Psoas muscle (tissue), 7 donors: ENCODE measurements at regions not wholly inside any gene's neighbourhood (a gene's known extent, or its start where the extent isn't known, plus 50 kb on each side); places are given as distances from the start of the nearest gene placed in this dataset.

Experiments used
- ATAC-seq, 4 donors: fragments of 200-7000 bp; cut with Tn5 transposase; one replicate each; pipeline ENCODE4 v1.9.1; 2020; ENCODE audit warnings: moderate library complexity in 3 of 4, mild to moderate bottlenecking in 2 of 4
- DNase-seq, 2 donors: peaks; one replicate each; pipeline ENCODE4 v3.0.0-alpha.2; 2020
- H3K27ac ChIP-seq: fragments of 200-600 bp; one replicate; pipeline ENCODE4 v1.8.0; 2022
- H3K27me3 ChIP-seq, 3 donors: fragments of 200-600 bp in 1 of 3; one replicate each; pipeline versions ENCODE4 v1.6.1 to v1.8.0; 2013 to 2022; ENCODE audit warnings: low read length in 2 of 3, mild to moderate bottlenecking in 2 of 3, moderate library complexity in 1 of 3; ENCODE audit not compliant: insufficient read depth in 3 of 3
- H3K36me3 ChIP-seq, 2 donors: fragments of 200-600 bp in 1 of 2; one replicate each; pipeline versions ENCODE4 v1.6.1 to v1.8.0; 2013 to 2022; ENCODE audit warnings: low read depth in 1 of 2, mild to moderate bottlenecking in 1 of 2, moderate library complexity in 1 of 2; ENCODE audit not compliant: insufficient read depth in 1 of 2
- H3K4me1 ChIP-seq: fragments of 200-600 bp; one replicate; pipeline ENCODE4 v1.8.0; 2022
- H3K4me3 ChIP-seq: fragments of 200-600 bp; one replicate; pipeline ENCODE4 v1.8.0; 2022; ENCODE audit warnings: mild to moderate bottlenecking
- H3K9me3 ChIP-seq: fragments of 200-600 bp; one replicate; pipeline ENCODE4 v1.8.0; 2022
- WGBS, 3 donors: extraction: QIAGEN DNeasy Blood & Tissue Kit; methylation state at CpG; one replicate each; pipeline versions ENCODE4 v1.1.6 to v1.1.7; 2013; 5-methylcytosine and 5-hydroxymethylcytosine counted together
- intact Hi-C, 2 donors: fragments of 100-400 bp; cut with DNase I; formaldehyde crosslinking; loops; one replicate each; pipeline versions ENCODE4 v1.11.0 to v1.14.2; 2022
- TF ChIP-seq, protein P1 (sequence below): fragments of 200-600 bp; IDR thresholded peaks from one replicate; pipeline ENCODE4 v1.8.0; 2022; ENCODE audit warnings: antibody characterized with exemption
- donor health status: healthy with polysubstance abuse.
- donor health status: DM: no; HTN: no; CAD: no; lungs with moderate emphysema.
- donor health status: Bipolar disorder and iron deficiency.
- donor health status: healthy.
- donor health status: DM: yes; HTN: yes; CAD: no.
- donor health status: DM: no; HTN: no; CAD: no.
- donor health status: DM: yes; HTN: yes; CAD: no.

DNA sequence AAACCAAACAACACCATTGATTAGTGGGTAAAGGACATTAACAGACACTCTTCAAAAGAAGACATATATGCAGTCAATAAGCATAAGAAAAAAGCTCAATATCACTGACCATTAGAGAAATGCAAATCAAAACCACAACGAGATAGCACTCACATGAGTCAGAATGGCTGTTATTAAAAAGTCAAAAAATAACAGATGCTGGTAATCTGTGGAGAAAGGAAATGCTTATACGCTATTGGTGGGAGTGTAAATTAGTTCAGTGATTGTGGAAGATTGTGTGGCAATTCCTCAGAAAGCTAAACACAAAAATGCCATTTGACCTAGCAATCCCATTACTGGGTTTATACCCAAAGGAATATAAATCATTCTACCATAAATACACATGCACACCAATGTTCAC lies 182.6 kb downstream of the TRPC6 start:
- H3K4me3 ChIP-seq, result no peak overlapping the region
- 74 to 84% (median 82%) methylated on average over 2 of the region's 2 CpGs for WGBS, 3 donors
- TF ChIP-seq, protein P1, sequence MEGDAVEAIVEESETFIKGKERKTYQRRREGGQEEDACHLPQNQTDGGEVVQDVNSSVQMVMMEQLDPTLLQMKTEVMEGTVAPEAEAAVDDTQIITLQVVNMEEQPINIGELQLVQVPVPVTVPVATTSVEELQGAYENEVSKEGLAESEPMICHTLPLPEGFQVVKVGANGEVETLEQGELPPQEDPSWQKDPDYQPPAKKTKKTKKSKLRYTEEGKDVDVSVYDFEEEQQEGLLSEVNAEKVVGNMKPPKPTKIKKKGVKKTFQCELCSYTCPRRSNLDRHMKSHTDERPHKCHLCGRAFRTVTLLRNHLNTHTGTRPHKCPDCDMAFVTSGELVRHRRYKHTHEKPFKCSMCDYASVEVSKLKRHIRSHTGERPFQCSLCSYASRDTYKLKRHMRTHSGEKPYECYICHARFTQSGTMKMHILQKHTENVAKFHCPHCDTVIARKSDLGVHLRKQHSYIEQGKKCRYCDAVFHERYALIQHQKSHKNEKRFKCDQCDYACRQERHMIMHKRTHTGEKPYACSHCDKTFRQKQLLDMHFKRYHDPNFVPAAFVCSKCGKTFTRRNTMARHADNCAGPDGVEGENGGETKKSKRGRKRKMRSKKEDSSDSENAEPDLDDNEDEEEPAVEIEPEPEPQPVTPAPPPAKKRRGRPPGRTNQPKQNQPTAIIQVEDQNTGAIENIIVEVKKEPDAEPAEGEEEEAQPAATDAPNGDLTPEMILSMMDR, result no peak
- H3K27ac ChIP-seq, result no peak overlapping the region
- ATAC-seq (no peak), DNase-seq (no peak)
- no peaks in the 10 kb centered on the region for H3K27me3 ChIP-seq
- no peaks in the 10 kb centered on the region for H3K36me3 ChIP-seq
- no peaks in the 10 kb centered on the region for H3K9me3 ChIP-seq
- intact Hi-C loops, result no loop called here
- no peaks in the 10 kb centered on the region for H3K4me1 ChIP-seq

DNA sequence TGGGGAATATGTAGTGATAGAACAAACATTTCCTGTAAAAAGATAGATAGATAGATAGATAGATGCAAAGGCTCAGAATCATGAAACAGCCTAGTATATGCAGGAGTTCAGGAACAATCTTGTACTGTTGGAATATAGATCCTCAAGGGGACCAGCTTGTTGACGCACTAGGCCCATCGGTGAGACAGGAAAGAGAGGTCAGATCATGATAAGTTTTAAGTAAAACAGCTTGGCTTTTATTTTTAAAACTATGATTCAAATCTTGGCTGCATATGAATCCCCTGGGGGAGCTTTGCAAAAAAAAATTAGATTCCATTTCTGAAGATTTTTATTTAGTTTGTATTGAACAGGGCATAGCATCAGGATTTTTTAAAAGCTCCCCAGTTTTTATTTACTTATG lies 185.8 kb downstream of the TRPC6 start:
- WGBS, 3 donors, result 30 to 53% (median 37%) methylated on average over 2 of the region's 2 CpGs
- ATAC-seq (no peak), DNase-seq (no peak)
- H3K36me3 ChIP-seq, result no peaks in the 10 kb centered on the region
- H3K4me1 ChIP-seq, result no peaks in the 10 kb centered on the region
- no peaks in the 10 kb centered on the region for H3K27me3 ChIP-seq
- no peak overlapping the region for H3K4me3 ChIP-seq
- intact Hi-C loops, result no loop called here
- H3K27ac ChIP-seq, result no peak overlapping the region
- TF ChIP-seq, protein P1, result no peak
- H3K9me3 ChIP-seq, result no peaks in the 10 kb centered on the region

DNA sequence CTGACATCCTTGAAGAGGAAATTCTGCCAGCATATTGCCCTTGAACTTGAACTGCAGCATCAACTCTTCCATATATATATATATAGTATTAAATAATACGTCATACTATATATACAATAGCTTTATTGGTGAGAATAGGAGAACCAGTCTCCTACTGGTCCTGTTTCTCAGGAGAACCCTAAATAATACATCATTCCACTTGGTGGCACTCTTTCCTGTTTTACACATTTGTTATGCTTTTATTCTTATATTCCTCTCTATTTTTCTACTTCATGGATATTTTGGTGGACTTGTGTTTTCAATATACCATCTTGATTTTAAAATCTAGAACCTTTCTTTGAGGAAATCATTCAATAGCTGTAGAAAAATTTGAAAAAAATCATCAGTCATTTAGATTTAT lies 193.3 kb downstream of the TRPC6 start:
- intact Hi-C loops, result no loop called here
- no peak overlapping the region for H3K4me3 ChIP-seq
- H3K36me3 ChIP-seq, result no peaks in the 10 kb centered on the region
- no peaks in the 10 kb centered on the region for H3K27me3 ChIP-seq
- H3K9me3 ChIP-seq, result no peaks in the 10 kb centered on the region
- H3K27ac ChIP-seq, result no peak overlapping the region
- no peak for ATAC-seq
- TF ChIP-seq, protein P1, result no peak
- DNase-seq, result no peak
- 73 to 75% (median 73%) methylated on average over 1 of the region's 1 CpG for WGBS, 3 donors
- H3K4me1 ChIP-seq, result no peaks in the 10 kb centered on the region

DNA sequence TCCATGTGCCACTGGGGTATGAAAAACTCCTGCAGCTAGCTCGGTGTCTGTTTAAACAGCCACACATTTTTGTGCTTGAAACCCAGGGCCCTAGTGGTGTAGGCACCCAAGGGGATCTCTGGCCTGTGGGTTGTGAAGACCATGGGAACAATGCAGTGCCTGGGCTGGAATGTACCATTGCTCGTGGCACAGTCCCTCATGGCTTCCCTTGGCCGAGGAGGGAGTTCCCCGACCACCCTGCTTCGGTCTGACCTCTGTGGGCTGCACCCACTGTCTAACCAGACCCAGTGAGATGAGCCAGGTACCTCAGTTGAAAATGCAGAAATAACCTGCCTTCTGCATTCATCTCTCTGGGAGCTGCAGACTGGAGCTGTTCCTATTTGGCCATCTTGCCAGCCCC lies 214.0 kb downstream of the TRPC6 start:
- 70 to 74% (median 71%) methylated on average over 5 of the region's 5 CpGs for WGBS, 3 donors
- Histone ChIP-seq H3K4me1 (no peaks in the 10 kb centered on the region), H3K36me3 (no peaks in the 10 kb centered on the region), H3K9me3 (peaks cover 11% of the 10 kb centered on the region), H3K27me3 (no peaks in the 10 kb centered on the region), H3K27ac (no peak overlapping the region), H3K4me3 (no peak overlapping the region)
- DNase-seq, result no peak
- intact Hi-C loops, result no loop called here
- ATAC-seq, result no peak
- TF ChIP-seq, protein P1, result no peak

DNA sequence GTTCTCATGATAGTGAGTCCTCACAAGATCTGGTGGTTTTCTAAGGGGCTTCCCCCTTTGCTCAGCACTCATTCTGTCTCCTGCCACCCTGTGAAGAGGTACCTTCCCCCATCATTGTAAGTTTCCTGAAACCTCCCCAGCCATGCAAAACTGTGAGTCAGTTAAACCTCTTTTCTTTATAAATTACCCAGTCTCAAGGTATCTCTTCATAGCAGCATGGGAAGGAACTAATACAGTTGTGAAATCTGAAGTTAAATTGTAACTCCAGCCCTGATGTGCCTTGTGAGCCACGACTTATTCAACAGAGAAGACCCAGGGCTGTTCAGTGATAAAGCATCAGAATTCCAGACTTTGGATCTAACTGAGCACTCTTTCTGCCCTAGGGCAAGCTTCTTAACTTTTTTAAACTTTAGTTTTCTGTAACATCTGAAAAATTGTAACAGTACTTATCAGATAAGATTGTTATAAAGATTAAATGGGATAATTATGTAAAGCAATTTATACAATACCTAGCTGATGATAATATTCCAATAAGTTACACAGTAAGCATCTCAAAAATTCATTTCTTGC lies 220.0 kb downstream of the TRPC6 start:
- Histone ChIP-seq H3K4me1 (no peaks in the 10 kb centered on the region), H3K36me3 (no peaks in the 10 kb centered on the region), H3K27ac (no peak overlapping the region), H3K4me3 (no peak overlapping the region), H3K9me3 (peaks cover 7% of the 10 kb centered on the region), H3K27me3 (no peaks in the 10 kb centered on the region)
- DNase-seq (no peak), ATAC-seq (no peak)
- WGBS, 3 donors, result 60 to 63% (median 60%) methylated on average over 1 of the region's 1 CpG
- intact Hi-C loops, result no loop called here
- TF ChIP-seq, protein P1, result no peak
